ENCODE measurements at regions not wholly inside any gene's neighbourhood (a gene's known extent, or its start where the extent isn't known, plus 50 kb on each side); places are given as distances from the start of the nearest gene placed in this dataset.

DNA sequence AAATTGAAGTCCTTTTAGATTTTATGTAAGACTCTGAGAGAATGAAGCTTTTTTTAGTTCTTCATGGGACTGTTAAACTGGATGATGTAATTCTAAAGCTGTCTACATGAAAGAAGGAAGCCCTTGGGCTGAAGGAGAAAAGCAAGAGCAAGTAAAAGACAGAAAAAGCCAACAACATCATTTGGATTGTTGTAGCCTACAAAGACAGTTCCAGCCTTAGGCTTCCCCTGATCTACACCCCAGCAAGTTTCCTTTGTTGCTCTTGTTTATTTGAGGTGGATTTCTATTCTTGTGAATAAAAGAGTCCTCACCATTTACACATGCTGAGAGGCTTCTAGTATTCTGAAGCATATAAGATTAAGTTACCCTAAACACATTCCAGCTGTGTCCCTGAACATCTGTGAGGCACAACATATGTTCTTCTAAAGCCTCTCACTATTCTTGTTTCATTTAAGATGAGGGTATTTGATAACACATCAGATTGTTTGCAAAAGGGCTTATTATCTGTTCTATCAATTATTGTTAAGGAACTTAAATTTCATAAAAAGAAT lies 377.8 kb downstream of the LNPK start:
- dilution Hi-C loops (cut with MboI; ENCODE audit: extremely low pct_ligation_motif_present, low sequenced_read_pairs) (no loop called here), intact Hi-C loops (cut with micrococcal nuclease) (no loop called here)
- POLR2A ChIA-PET, result no interaction called here
- H3K9me3 ChIP-seq (replicated peaks; ENCODE audit: control insufficient read depth, insufficient read depth, low read length), result no peaks in the 10 kb centered on the region
- CTCF ChIA-PET, result interaction anchor here (0.8 to 1.7 kb wide), 2 partner anchors 12 to 49 kb away, joined by 3 read pairs; no protein-coding TSS in a partner anchor
- no peaks in the 10 kb centered on the region for H3K9me1 ChIP-seq (replicated peaks; ENCODE audit: control insufficient read depth, extremely low read depth, insufficient read depth, low read length)
- no peak overlapping the region for H3K9ac ChIP-seq (replicated peaks; ENCODE audit: extremely low read depth, insufficient read depth, low read length)
- DNase-seq (ENCODE audit: low read depth, low spot score), result no peak
- H3K36me3 ChIP-seq (ENCODE audit: control insufficient read depth in 2 of 2, extremely low read depth in 1 of 2, insufficient read depth in 2 of 2, low read length in 2 of 2), result no peaks in the 10 kb centered on the region
- H3K4me2 ChIP-seq (ENCODE audit: insufficient read depth, low read length), result no peak overlapping the region
- H3K27me3 ChIP-seq (ENCODE audit: control insufficient read depth in 2 of 2, insufficient read depth in 2 of 2, low read length in 2 of 2), result no peaks in the 10 kb centered on the region
- no peak for FAIRE-seq
- H3K4me3 ChIP-seq (replicated peaks in 1 of 3; ENCODE audit: insufficient read depth in 1 of 3, low read depth in 1 of 3, low read length in 3 of 3), result no peak overlapping the region
- no peak overlapping the region for H2AFZ ChIP-seq (ENCODE audit: low read depth, low read length)
- BruUV-seq (replicated peaks), result no TSS peak
- TF ChIP-seq JUN (IDR thresholded peaks at IDR 0.05; ENCODE audit: borderline replicate concordance, insufficient read depth, insufficient read length, low read depth) (no peak), EZH2 (IDR thresholded peaks at IDR 0.05; ENCODE audit: borderline replicate concordance, low read depth, low read length, severe bottlenecking) (no peak)
- TF ChIP-seq, protein P1, sequence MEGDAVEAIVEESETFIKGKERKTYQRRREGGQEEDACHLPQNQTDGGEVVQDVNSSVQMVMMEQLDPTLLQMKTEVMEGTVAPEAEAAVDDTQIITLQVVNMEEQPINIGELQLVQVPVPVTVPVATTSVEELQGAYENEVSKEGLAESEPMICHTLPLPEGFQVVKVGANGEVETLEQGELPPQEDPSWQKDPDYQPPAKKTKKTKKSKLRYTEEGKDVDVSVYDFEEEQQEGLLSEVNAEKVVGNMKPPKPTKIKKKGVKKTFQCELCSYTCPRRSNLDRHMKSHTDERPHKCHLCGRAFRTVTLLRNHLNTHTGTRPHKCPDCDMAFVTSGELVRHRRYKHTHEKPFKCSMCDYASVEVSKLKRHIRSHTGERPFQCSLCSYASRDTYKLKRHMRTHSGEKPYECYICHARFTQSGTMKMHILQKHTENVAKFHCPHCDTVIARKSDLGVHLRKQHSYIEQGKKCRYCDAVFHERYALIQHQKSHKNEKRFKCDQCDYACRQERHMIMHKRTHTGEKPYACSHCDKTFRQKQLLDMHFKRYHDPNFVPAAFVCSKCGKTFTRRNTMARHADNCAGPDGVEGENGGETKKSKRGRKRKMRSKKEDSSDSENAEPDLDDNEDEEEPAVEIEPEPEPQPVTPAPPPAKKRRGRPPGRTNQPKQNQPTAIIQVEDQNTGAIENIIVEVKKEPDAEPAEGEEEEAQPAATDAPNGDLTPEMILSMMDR (IDR thresholded peaks at IDR 0.05; ENCODE audit: extremely low read depth in 1 of 2, insufficient read depth in 1 of 2, low read depth in 1 of 2, low read length in 2 of 2), result no peak
- H3K27ac ChIP-seq (ENCODE audit: insufficient read depth, low read depth, low read length), result no peak overlapping the region
- H3K79me2 ChIP-seq (ENCODE audit: control insufficient read depth, insufficient read depth, low read length), result no peaks in the 10 kb centered on the region
- no peaks in the 10 kb centered on the region for H4K20me1 ChIP-seq (replicated peaks; ENCODE audit: control insufficient read depth, extremely low read depth, insufficient read depth, low read length)
- H3K4me1 ChIP-seq (ENCODE audit: control insufficient read depth, extremely low read depth, insufficient read depth, low read length), result no peaks in the 10 kb centered on the region

DNA sequence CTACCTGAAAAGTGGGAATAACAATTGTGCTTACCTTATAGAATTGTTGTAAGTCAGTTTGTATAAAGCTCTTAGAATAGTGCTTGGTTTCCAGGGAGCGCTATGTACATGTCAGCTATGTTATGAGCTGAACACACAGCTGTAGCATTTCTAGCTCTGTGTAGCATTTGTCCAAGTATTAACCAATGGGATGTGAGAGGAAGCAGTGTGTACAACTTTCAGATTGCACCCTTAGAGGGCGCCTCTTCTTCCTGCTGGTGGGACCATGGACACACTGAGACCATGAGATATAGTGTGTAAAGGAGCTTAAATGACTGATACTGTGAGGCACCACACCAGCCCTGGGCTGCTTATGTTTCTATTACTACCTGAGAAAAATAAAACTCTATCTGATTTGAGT lies 380.2 kb downstream of the LNPK start:
- ChIA-PET CTCF (no interaction called here), POLR2A (no interaction called here)
- Histone ChIP-seq H2AFZ (ENCODE audit: low read depth, low read length) (no peak overlapping the region), H3K9me1 (replicated peaks; ENCODE audit: control insufficient read depth, extremely low read depth, insufficient read depth, low read length) (no peaks in the 10 kb centered on the region), H3K4me1 (ENCODE audit: control insufficient read depth, extremely low read depth, insufficient read depth, low read length) (no peaks in the 10 kb centered on the region), H3K27ac (ENCODE audit: insufficient read depth, low read depth, low read length) (no peak overlapping the region), H3K36me3 (ENCODE audit: control insufficient read depth in 2 of 2, extremely low read depth in 1 of 2, insufficient read depth in 2 of 2, low read length in 2 of 2) (no peaks in the 10 kb centered on the region), H4K20me1 (replicated peaks; ENCODE audit: control insufficient read depth, extremely low read depth, insufficient read depth, low read length) (no peaks in the 10 kb centered on the region), H3K4me3 (replicated peaks in 1 of 3; ENCODE audit: insufficient read depth in 1 of 3, low read depth in 1 of 3, low read length in 3 of 3) (no peak overlapping the region), H3K4me2 (ENCODE audit: insufficient read depth, low read length) (no peak overlapping the region), H3K9me3 (replicated peaks; ENCODE audit: control insufficient read depth, insufficient read depth, low read length) (no peaks in the 10 kb centered on the region), H3K9ac (replicated peaks; ENCODE audit: extremely low read depth, insufficient read depth, low read length) (no peak overlapping the region), H3K79me2 (ENCODE audit: control insufficient read depth, insufficient read depth, low read length) (no peaks in the 10 kb centered on the region), H3K27me3 (ENCODE audit: control insufficient read depth in 2 of 2, insufficient read depth in 2 of 2, low read length in 2 of 2) (no peaks in the 10 kb centered on the region)
- dilution Hi-C loops (cut with MboI; ENCODE audit: extremely low pct_ligation_motif_present, low sequenced_read_pairs), result no loop called here
- FAIRE-seq, result no peak
- BruUV-seq (replicated peaks), result no TSS peak
- DNase-seq (ENCODE audit: low read depth, low spot score), result no peak
- intact Hi-C loops (cut with micrococcal nuclease), result no loop called here
- TF ChIP-seq GATA2 (IDR thresholded peaks at IDR 0.05; ENCODE audit: insufficient read depth, insufficient read length, low read depth, low read length), result no peak
- TF ChIP-seq, protein P2, sequence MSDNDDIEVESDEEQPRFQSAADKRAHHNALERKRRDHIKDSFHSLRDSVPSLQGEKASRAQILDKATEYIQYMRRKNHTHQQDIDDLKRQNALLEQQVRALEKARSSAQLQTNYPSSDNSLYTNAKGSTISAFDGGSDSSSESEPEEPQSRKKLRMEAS (IDR thresholded peaks at IDR 0.05; ENCODE audit: insufficient read depth, insufficient read length), result no peak
- no peak for TF ChIP-seq POLR2A (IDR thresholded peaks at IDR 0.05; ENCODE audit: low read depth, low read length)
- TF ChIP-seq MYC (IDR thresholded peaks at IDR 0.05; ENCODE audit: low read depth, low read length), result no peak
- TF ChIP-seq JUN (IDR thresholded peaks at IDR 0.05; ENCODE audit: borderline replicate concordance, insufficient read depth, insufficient read length, low read depth), result no peak
- no peak for TF ChIP-seq POLR2AphosphoS5 (IDR thresholded peaks at IDR 0.05; ENCODE audit: insufficient read depth, low read depth, low read length)
- no peak for TF ChIP-seq EZH2 (IDR thresholded peaks at IDR 0.05; ENCODE audit: borderline replicate concordance, low read depth, low read length, severe bottlenecking)
- TF ChIP-seq, protein P1 (IDR thresholded peaks at IDR 0.05; ENCODE audit: extremely low read depth in 1 of 2, insufficient read depth in 1 of 2, low read depth in 1 of 2, low read length in 2 of 2), result no peak
- no peak for TF ChIP-seq FOS (IDR thresholded peaks at IDR 0.05; ENCODE audit: borderline replicate concordance, insufficient read depth, low read length)

Data from endothelial cell of umbilical vein (primary cell).